K562 (cell line): ENCODE measurements at regions not wholly inside any gene's neighbourhood (a gene's known extent, or its start where the extent isn't known, plus 50 kb on each side); places are given as distances from the start of the nearest gene placed in this dataset.

Experiments used
- ATAC-seq: fragments of 200-7000 bp; cut with Tn5 transposase; 3 replicates; pipeline ENCODE4 v1.9.1; 2020; ENCODE audit warnings: moderate library complexity
- BruUV-seq: library from RNA; stranded (reverse); fragments of 400-500 nt; replicated peaks from 2 replicates; lab custom pipeline; 2021; lab: Mats Ljungman, UMichigan
- CTCF ChIA-PET: fragments of 300-600 bp; formaldehyde crosslinking; extraction: SDS; loops from one replicate; lab custom pipeline; 2021; ENCODE audit warnings: low intra/inter-chr PET ratio; lab: Yijun Ruan, JAX
- POLR2A ChIA-PET: fragments of 300-600, 350-650 bp; sonication (Branson Sonifier 250); formaldehyde crosslinking; extraction: SDS; loops from one replicate; lab custom pipeline; 2021; ENCODE audit warnings: antibody characterized with exemption, inconsistent platforms; lab: Yijun Ruan, JAX
- DNase-seq, 4 experiments: peaks; one replicate each; pipeline versions ENCODE4 v3.0.0 to v3.0.0-alpha.2; 2011 to 2018; ENCODE audit warnings: low spot score in 3 of 4, mixed read lengths in 3 of 4; ENCODE audit errors: extremely low read depth in 1 of 4
- FAIRE-seq: peaks from 2 replicates; lab custom pipeline; 2011; peaks lifted over from hg19 to GRCh38; lab: Jason Lieb, UNC
- H2AFZ ChIP-seq: 2 replicates; pipeline ENCODE4 v1.6.0; 2011; ENCODE audit warnings: low read depth, low read length, control low read depth, inconsistent platforms
- H3K27ac ChIP-seq: fragments of 200-600 bp; 3 replicates; pipeline ENCODE4 v1.8.0; 2011; ENCODE audit warnings: low read depth, mild to moderate bottlenecking, control low read depth, inconsistent platforms, low read length, moderate library complexity, mixed read lengths; ENCODE audit errors: extremely low read depth
- H3K27me3 ChIP-seq, 2 experiments: fragments of 300-600 bp in 1 of 2; 2 replicates in 1 of 2; 3 replicates in 1 of 2; pipeline versions ENCODE4 v1.6.0 to v1.8.0; 2011; ENCODE audit warnings: inconsistent platforms in 2 of 2, low read length in 2 of 2, mild to moderate bottlenecking in 1 of 2, mixed read lengths in 1 of 2, moderate library complexity in 1 of 2; ENCODE audit not compliant: control insufficient read depth in 2 of 2, insufficient read depth in 2 of 2
- H3K36me3 ChIP-seq: fragments of 300-600 bp; 3 replicates; pipeline ENCODE4 v1.8.0; 2011; ENCODE audit warnings: mild to moderate bottlenecking, low read length, inconsistent platforms; ENCODE audit not compliant: control insufficient read depth, insufficient read depth
- H3K4me1 ChIP-seq, 2 experiments: fragments of 200-600 bp in 1 of 2; replicated peaks in 1 of 2; 2 replicates in 1 of 2; 3 replicates in 1 of 2; pipeline versions ENCODE4 v1.5.1 to v1.8.0; 2011; ENCODE audit warnings: inconsistent platforms in 2 of 2, low read length in 2 of 2, mild to moderate bottlenecking in 1 of 2, mixed read lengths in 1 of 2, moderate library complexity in 1 of 2; ENCODE audit not compliant: control insufficient read depth in 2 of 2, insufficient read depth in 2 of 2
- H3K4me2 ChIP-seq: 2 replicates; pipeline ENCODE4 v1.6.1; 2011; ENCODE audit warnings: low read length, control low read depth, inconsistent platforms, mixed read lengths; ENCODE audit not compliant: insufficient read depth
- H3K4me3 ChIP-seq: fragments of 200-600 bp; sonication (generic), shearing (Covaris generic); 2 replicates; pipeline ENCODE4 v1.5.1; 2016; ENCODE audit warnings: control low read depth, inconsistent platforms
- H3K79me2 ChIP-seq: fragments of 200-600 bp; 3 replicates; pipeline ENCODE4 v1.8.0; 2011; ENCODE audit warnings: low read length, inconsistent platforms; ENCODE audit not compliant: control insufficient read depth, insufficient read depth
- H3K9ac ChIP-seq, 2 experiments: 2 replicates each; pipeline versions ENCODE4 v1.6.0 to v1.6.1; 2011; ENCODE audit warnings: low read depth in 2 of 2, low read length in 2 of 2, control low read depth in 1 of 2, inconsistent platforms in 1 of 2, mild to moderate bottlenecking in 1 of 2, mixed read lengths in 1 of 2; ENCODE audit not compliant: insufficient read depth in 1 of 2
- H3K9me1 ChIP-seq: one replicate; pipeline ENCODE4 v1.6.0; 2011; ENCODE audit warnings: inconsistent platforms, mild to moderate bottlenecking, low read length, moderate library complexity; ENCODE audit not compliant: control insufficient read depth, insufficient read depth
- H3K9me3 ChIP-seq: replicated peaks from 2 replicates; pipeline ENCODE4 v1.5.1; 2011; ENCODE audit warnings: low read depth, low read length, inconsistent platforms; ENCODE audit not compliant: control insufficient read depth, insufficient read depth
- H4K20me1 ChIP-seq: replicated peaks from 2 replicates; pipeline ENCODE4 v1.6.1; 2011; ENCODE audit warnings: low read length, inconsistent platforms, mixed read lengths; ENCODE audit not compliant: control insufficient read depth, insufficient read depth
- HIVEP1 ChIP-seq: fragments of 250-450 bp; sonication (Bioruptor Pico); IDR thresholded peaks from 2 replicates; pipeline ENCODE4 v1.4.0; 2020; ENCODE audit warnings: mild to moderate bottlenecking
- ZNF121 ChIP-seq: sonication (generic); formaldehyde crosslinking; conservative IDR thresholded peaks from 2 replicates; pipeline ENCODE4 v1.8.0; 2022; ENCODE audit warnings: missing genetic modification reagents
- ZNF146 ChIP-seq: IDR thresholded peaks from one replicate; pipeline ENCODE4 v1.6.1; 2018; ENCODE audit warnings: missing compliant biosample characterization; ENCODE audit not compliant: unreplicated experiment
- ZNF354B ChIP-seq: fragments of 250-450 bp; sonication (Bioruptor Pico); IDR thresholded peaks from 2 replicates; pipeline ENCODE4 v1.4.0; 2020
- ZNF699 ChIP-seq: fragments of 250-450 bp; sonication (Bioruptor Pico); IDR thresholded peaks from 2 replicates; pipeline ENCODE4 v1.8.0; 2021; ENCODE audit warnings: mild to moderate bottlenecking, moderate library complexity; ENCODE audit not compliant: insufficient replicate concordance
- WGBS: fragments of 100-300 bp; shearing (Covaris generic); methylation state at CpG from one replicate; pipeline ENCODE4 v1.1.6; 2016; ENCODE audit warnings: low coverage, mixed read lengths; ENCODE audit not compliant: insufficient coverage; ENCODE audit errors: missing lambda C conversion rate; 5-methylcytosine and 5-hydroxymethylcytosine counted together
- in situ Hi-C: fragments of 300-500 bp; cut with MboI; formaldehyde crosslinking; loops from 4 replicates; pipeline ENCODE4 v1.15.0; 2018; ENCODE audit warnings: inconsistent platforms, mixed read lengths
- intact Hi-C: fragments of 100-400 bp; cut with micrococcal nuclease; formaldehyde crosslinking; loops from 2 replicates; pipeline ENCODE4 v1.14.2; 2022
- TF ChIP-seq, protein P1 (sequence below), 2 experiments: fragments of 450-650 bp in 1 of 2; sonication (generic) in 1 of 2; formaldehyde crosslinking in 1 of 2; IDR thresholded peaks in 1 of 2; conservative IDR thresholded peaks in 1 of 2; 2 replicates each; pipeline versions ENCODE4 v1.6.1 to v1.8.1; 2016 to 2023; ENCODE audit warnings: mild to moderate bottlenecking in 2 of 2, moderate library complexity in 2 of 2, inconsistent platforms in 1 of 2, missing genetic modification reagents in 1 of 2

GRCh38 chr18:24593401-24593800, 133.0 kb downstream of the HRH4 start:
- no peaks in the 10 kb centered on the region for H3K36me3 ChIP-seq
- no peaks in the 10 kb centered on the region for H3K9me3 ChIP-seq
- no peak for FAIRE-seq
- ChIA-PET CTCF (no interaction called here), POLR2A (interaction anchor here (0.7 kb wide), 1 partner anchor 130 kb away, joined by 3 read pairs; no protein-coding TSS in a partner anchor)
- in situ Hi-C loops: no loop called here
- DNase-seq: no peak
- no peak overlapping the region for H3K4me3 ChIP-seq
- no peaks in the 10 kb centered on the region for H3K9me1 ChIP-seq
- no peak overlapping the region for H3K27ac ChIP-seq
- intact Hi-C loops: no loop called here
- no peak overlapping the region for H3K9ac ChIP-seq
- no peak for ATAC-seq
- WGBS: 1% methylated on average over 3 of the region's 3 CpGs
- H3K27me3 ChIP-seq: no peaks in the 10 kb centered on the region
- no peaks in the 10 kb centered on the region for H4K20me1 ChIP-seq
- no peaks in the 10 kb centered on the region for H3K4me1 ChIP-seq
- no peak for TF ChIP-seq ZNF354B (CRISPR knock-in tag)
- TF ChIP-seq, protein P1, sequence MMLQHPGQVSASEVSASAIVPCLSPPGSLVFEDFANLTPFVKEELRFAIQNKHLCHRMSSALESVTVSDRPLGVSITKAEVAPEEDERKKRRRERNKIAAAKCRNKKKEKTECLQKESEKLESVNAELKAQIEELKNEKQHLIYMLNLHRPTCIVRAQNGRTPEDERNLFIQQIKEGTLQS (IDR thresholded peaks at IDR 0.05): no peak
- TF ChIP-seq, protein P1 (CRISPR knock-in tag; conservative IDR thresholded peaks at IDR 0.05): no peak
- TF ChIP-seq ZNF146 (CRISPR knock-in tag): no peak
- TF ChIP-seq ZNF121 (CRISPR knock-in tag): no peak
- TF ChIP-seq HIVEP1 (CRISPR knock-in tag): no peak
- no peak for TF ChIP-seq ZNF699
- no peak overlapping the region for H2AFZ ChIP-seq
- H3K79me2 ChIP-seq: no peaks in the 10 kb centered on the region
- H3K4me2 ChIP-seq: no peak overlapping the region
- BruUV-seq: no TSS peak
